Muscle of back (tissue), 3 donors: ENCODE measurements at regions not wholly inside any gene's neighbourhood (a gene's known extent, or its start where the extent isn't known, plus 50 kb on each side); places are given as distances from the start of the nearest gene placed in this dataset.

ENCODE experiments used
- DNase-seq, 3 donors: peaks; one replicate each; pipeline versions ENCODE4 v3.0.0 to v3.0.0-alpha.2; 2013

DNA sequence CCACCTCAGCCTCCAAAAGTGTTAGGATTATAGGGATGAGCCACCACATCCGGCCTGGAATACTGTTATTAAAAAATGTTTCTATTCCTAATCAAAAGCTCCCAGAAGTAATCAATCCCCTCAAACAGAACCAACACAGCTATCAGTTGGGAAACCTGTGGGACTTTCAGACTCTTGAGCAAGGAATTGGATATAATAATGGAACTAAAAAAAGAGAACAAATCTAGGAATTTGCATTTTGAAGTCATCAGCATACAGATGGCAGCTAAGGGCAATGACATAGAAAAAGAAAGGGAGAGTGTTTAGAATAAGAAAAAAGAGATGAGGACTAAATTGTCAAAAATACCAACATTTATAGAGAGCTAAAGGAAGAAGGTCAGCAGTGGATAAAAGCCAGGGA, 54.7 kb upstream of the AMN1 start:
- DNase-seq = no peak

DNA sequence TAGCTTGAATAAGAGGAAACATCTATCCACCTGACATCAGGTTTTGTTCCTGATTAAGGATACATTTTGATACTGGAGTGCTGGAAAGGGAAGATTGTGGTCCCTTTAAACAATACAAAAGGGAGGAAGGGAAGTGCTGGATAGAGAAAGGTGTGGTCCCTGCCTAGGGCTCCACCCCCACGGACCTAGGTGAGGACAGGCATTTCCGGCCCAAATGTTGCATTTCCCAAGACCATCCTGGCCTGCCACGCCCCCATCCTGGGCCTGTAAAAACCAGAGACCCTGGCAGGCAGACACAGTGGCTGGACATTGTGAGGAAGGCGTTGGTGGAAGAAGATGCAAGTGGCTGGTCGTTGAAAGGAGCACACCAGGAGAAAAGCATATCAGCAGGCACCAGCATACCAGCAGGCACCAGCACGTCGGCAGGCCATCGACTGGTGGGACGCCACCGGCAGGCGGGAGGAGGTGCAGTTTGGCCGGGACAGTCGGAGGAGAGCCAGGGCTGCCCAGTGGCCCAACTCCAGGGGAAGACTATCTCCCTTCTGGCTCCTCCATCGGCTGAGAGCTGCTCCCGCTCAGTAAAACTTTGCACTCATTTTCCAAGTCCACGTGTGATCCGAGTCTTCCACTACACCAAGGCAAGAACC, 53.2 kb upstream of the AMN1 start:
- no peak for DNase-seq

DNA sequence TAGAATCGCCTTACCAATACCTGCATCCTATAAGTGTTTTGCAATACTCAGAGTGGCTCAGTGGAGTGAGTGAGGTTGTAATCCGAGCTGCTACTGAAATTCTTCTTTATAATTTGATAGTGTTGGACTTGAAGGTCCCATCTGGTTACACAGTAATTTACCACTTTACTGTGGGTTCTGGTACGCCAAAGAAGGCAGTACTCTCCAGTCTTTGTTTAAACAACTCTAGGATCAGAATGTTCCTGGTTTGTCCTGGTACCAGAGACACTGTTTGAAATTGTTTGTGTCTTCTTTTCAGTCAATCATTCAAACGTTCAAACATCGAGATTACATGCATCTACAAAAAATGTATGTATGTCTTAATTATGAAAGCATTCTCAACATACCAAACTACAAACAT, 51.3 kb upstream of the AMN1 start:
- DNase-seq = no peak

DNA sequence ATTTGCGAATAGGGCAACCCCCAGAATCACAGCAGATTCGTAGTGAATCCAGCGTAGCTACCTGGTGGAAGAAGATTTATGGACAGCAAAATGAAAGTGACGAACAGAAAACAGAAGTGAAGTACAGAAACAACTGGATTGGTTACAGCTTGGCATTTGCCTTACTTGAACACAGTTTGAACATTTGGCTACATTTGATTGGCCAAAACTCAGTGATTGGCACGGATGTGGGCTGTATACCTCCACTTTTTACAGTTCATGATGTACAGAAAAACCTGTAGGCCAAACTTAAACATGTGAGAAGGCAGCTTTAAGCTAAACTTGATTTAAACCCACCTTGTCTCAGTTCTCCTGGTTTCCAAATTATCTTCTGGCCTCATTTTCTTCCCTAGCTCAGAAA, 49.9 kb upstream of the AMN1 start:
- no peak for DNase-seq
